GM18508 (cell line): ENCODE measurements at regions not wholly inside any gene's neighbourhood (a gene's known extent, or its start where the extent isn't known, plus 50 kb on each side); places are given as distances from the start of the nearest gene placed in this dataset.

Experiments
- ATAC-seq: cut with Tn5 transposase; IDR thresholded peaks from one replicate; pipeline ENCODE4 v1.9.1; 2021; ENCODE audit warnings: moderate number of reproducible peaks; ENCODE audit not compliant: insufficient read depth, unreplicated experiment

DNA sequence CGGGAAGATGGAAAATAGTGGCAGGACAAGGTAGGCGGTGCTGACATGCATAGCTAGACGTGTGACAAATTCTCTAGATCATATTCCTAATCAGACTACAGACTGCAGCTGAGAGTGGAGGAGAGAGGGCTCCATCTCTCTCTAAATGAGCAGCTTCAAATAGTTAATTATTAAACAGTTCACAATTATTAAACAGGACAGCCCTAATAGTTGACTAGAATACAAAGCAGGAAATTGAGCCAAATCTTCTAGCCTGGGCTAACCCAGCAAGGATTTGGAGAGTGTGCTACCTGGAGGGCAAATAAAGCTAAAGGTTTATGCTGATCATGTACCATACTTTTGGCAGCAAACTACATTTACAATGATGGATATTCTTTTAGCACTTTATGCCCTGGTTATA is 54.4 kb upstream of the CWC22 start:
- no peak for ATAC-seq

DNA sequence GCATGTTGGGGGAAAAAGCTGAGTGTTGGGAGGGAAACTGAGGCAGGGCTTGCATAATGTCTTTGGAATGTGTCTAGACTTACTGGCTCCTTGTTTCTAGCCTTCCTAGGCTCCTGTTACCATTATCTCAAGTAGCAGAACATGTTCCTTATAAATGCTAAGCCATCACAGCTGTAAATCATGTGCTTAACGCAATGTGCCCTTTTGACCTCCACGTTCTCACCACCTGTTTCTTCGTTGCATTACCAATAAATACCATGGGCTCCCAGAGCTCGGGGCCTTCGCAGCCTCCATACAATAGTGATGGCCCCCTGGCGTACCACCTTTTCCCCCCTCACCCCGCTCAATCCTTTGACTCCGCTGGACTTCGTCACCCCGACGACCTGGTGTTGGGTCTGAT is 54.0 kb upstream of the CWC22 start:
- no peak for ATAC-seq

GRCh38 chr2:180058993-180059392 is 51.9 kb upstream of the CWC22 start:
- no peak for ATAC-seq

GRCh38 chr2:180057706-180058412 is 50.8 kb upstream of the CWC22 start:
- no peak for ATAC-seq
